NCI-H748 (cell line): ENCODE measurements at regions not wholly inside any gene's neighbourhood (a gene's known extent, or its start where the extent isn't known, plus 50 kb on each side); places are given as distances from the start of the nearest gene placed in this dataset.
A peak's percentile ranks its signal among the peaks of the same experiment; 100 is the strongest.
"Not testable (repeated sequence)": the region's sequence is repeated elsewhere in the genome, so short reads cannot be mapped to it uniquely, and the experiment has no call there.

Experiments
- DNase-seq: peaks from one replicate; lab custom pipeline; 2025; ENCODE audit not compliant: unreplicated experiment; lab: John Stamatoyannopoulos, UW

- no peak for DNase-seq
These were observed 61.5 kb upstream of the UNC93A start for GRCh38 chr6:167229586-167229985.

DNA sequence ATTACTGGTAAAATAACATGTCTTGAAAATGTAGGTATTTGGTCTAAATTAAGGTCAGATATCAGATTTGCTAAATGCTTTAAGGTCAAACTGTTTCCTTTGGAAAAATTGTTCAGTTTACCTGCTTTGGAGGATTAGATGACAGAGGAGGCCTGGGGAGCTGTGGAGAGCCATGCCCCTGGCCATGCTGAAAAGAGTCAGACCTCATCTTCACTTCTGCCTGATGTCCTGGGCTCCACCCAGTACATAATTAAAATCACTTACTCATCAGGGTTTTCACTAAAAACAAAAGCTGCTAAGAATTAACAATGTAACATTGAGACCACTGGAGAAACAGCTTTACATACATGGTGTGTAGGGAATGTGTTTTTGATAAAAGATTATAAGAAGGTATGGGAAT is 60.8 kb upstream of the UNC93A start:
- no peak for DNase-seq

DNA sequence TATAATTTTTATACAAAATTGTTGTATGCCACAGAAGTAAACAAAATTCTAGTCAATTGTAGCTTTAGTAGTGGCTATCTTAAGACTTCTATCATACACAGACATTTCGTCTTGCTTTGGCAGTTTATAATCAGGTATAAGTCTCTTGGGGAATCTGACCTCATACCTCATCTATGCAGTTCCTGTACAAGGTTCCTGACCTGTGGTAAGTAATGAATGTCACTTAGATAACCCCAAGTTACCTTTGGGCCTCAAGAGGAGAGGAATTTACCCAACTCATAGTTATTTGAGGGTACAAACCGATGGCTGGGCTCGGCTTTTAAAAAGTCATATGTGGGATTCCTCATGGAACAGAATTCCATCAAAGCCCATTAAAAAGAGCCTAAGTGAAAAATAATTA is 58.8 kb upstream of the UNC93A start:
- DNase-seq: no peak

- no peak for DNase-seq
These were observed 57.6 kb upstream of the UNC93A start for GRCh38 chr6:167233490-167233889.

GRCh38 chr6:167234576-167234975 is 56.5 kb upstream of the UNC93A start:
- not testable (repeated sequence) for DNase-seq

DNA sequence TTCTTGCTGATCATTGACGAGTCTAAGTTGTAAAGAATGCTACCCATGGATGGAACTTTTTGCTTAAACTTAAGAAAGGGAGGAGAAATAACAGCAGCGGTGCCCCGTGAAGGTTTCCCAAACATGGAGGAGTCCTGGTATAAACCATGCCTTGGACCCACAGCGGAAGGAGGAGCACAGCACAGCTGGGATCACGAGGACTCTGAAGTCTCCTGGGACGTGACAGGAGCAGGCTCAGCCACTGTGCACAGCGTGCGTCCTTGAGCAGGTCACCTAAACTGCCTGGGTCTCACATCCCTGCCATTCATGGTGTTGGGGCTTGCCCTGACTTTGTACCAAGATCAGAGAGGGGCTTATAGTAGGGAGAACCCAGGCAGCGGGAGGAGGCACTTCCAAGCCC is 56.1 kb upstream of the UNC93A start:
- no peak for DNase-seq

- no peak for DNase-seq
These were observed 55.5 kb upstream of the UNC93A start for GRCh38 chr6:167235421-167236238.

DNA sequence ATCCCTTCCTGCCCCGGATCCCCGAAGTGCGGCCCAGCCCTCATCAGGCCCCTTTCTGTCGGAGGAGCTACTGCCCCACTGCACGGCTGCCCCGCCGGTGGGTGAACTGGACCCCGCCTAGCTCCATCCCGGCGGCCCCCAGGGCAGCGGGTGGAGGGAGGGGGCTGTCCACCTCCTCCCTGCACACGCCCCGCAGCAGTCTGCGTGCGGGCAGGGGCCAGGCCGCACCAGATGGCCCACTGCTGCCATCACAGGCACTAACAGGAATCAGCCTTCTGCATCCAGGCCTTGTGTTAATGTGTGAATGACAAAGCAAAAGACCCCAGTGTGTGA is 54.9 kb upstream of the UNC93A start:
- no peak for DNase-seq

DNA sequence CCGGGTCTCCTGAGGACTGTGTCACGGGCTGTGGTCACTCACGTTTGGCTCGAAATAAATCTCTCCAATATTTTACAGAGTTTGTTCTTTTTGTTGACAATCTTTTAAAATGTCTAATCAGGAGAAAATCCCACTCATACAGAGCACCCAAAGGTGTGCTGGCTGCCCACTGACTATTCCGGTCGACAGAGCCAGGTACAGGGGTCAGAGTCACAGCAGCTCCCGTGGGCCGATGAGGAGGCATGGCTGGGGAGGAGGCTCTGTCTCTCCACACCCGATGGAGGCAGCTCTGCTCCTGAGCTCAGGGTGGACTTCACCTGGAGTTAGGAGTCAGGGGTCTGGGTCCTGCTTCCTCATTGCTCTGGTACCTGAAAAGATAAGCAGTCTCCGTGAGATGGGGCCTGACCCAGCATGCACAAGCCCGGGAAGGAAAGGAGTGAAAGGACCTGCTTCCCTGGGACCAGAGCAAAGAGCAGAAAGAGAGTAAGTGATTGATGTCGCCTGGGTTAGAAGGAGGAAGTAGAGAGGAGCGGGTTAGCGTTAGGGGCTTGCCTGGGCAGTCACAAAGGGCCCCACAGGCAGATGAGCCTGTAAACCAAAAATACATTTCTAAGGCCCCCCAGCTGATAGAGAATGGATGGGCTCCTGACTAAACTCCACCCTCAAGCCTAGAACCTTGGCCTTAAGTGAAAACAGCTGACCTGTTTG is 53.5 kb upstream of the UNC93A start:
- DNase-seq: no peak

GRCh38 chr6:167238146-167238693 is 52.9 kb upstream of the UNC93A start:
- DNase-seq: no peak

GRCh38 chr6:167238694-167239467 is 52.2 kb upstream of the UNC93A start:
- DNase-seq: peak; percentile 42

- DNase-seq: not testable (repeated sequence)
These were observed 51.6 kb upstream of the UNC93A start for GRCh38 chr6:167239470-167239869.

- no peak for DNase-seq
These were observed 51.0 kb upstream of the UNC93A start for GRCh38 chr6:167240034-167240541.
